SK-N-SH (cell line): ENCODE measurements at regions not wholly inside any gene's neighbourhood (a gene's known extent, or its start where the extent isn't known, plus 50 kb on each side); places are given as distances from the start of the nearest gene placed in this dataset.

Experiments
- CHD2 ChIP-seq: fragments of 150-350 bp; IDR thresholded peaks from 2 replicates; pipeline ENCODE4 v1.6.1; 2018; ENCODE audit warnings: low read length; ENCODE audit not compliant: partially characterized antibody
- EP300 ChIP-seq, 2 experiments: IDR thresholded peaks; 2 replicates each; pipeline versions ENCODE4 v1.4.0 to v1.6.1; 2012; ENCODE audit warnings: borderline replicate concordance in 1 of 2, low read depth in 1 of 2, low read length in 1 of 2
- FOXM1 ChIP-seq: IDR thresholded peaks from 2 replicates; pipeline ENCODE4 v1.4.0; 2012; ENCODE audit warnings: low read depth, mild to moderate bottlenecking
- GABPA ChIP-seq: IDR thresholded peaks from 2 replicates; pipeline ENCODE4 v1.4.0; 2012; ENCODE audit warnings: low read depth, mild to moderate bottlenecking
- MEF2A ChIP-seq: IDR thresholded peaks from 2 replicates; pipeline ENCODE4 v1.4.0; 2012; ENCODE audit warnings: low read depth, borderline replicate concordance
- POLR2AphosphoS5 ChIP-seq: IDR thresholded peaks from 2 replicates; pipeline ENCODE4 v1.6.1; 2012; ENCODE audit warnings: low read depth, low read length
- REST ChIP-seq: IDR thresholded peaks from 2 replicates; pipeline ENCODE4 v1.6.1; 2012; ENCODE audit warnings: mild to moderate bottlenecking, low read depth, low read length, moderate library complexity
- SIN3A ChIP-seq: IDR thresholded peaks from 2 replicates; pipeline ENCODE4 v1.6.1; 2012; ENCODE audit warnings: low read depth, mild to moderate bottlenecking, low read length, moderate library complexity, borderline replicate concordance
- TAF1 ChIP-seq: IDR thresholded peaks from 2 replicates; pipeline ENCODE4 v1.6.1; 2012; ENCODE audit warnings: low read depth, mild to moderate bottlenecking, low read length, moderate library complexity, borderline replicate concordance
- YY1 ChIP-seq: IDR thresholded peaks from 2 replicates; pipeline ENCODE4 v1.4.0; 2012; ENCODE audit warnings: low read depth, mild to moderate bottlenecking
- TF ChIP-seq, protein P1 (sequence below): fragments of 200-600 bp; sonication (generic); IDR thresholded peaks from 2 replicates; pipeline ENCODE4 v1.6.1; 2017; ENCODE audit warnings: antibody characterized with exemption, mild to moderate bottlenecking, moderate library complexity

GRCh38 chr5:63823583-63823982 is 138.7 kb downstream of the HTR1A start:
- TF ChIP-seq YY1 (no peak), REST (no peak), GABPA (no peak), FOXM1 (no peak), EP300 (IDR thresholded peaks at IDR 0.05; ENCODE audit: borderline replicate concordance in 1 of 2, low read depth in 1 of 2, low read length in 1 of 2) (no peak), SIN3A (no peak), TAF1 (no peak), MEF2A (no peak), POLR2AphosphoS5 (no peak), CHD2 (no peak)
- TF ChIP-seq, protein P1, sequence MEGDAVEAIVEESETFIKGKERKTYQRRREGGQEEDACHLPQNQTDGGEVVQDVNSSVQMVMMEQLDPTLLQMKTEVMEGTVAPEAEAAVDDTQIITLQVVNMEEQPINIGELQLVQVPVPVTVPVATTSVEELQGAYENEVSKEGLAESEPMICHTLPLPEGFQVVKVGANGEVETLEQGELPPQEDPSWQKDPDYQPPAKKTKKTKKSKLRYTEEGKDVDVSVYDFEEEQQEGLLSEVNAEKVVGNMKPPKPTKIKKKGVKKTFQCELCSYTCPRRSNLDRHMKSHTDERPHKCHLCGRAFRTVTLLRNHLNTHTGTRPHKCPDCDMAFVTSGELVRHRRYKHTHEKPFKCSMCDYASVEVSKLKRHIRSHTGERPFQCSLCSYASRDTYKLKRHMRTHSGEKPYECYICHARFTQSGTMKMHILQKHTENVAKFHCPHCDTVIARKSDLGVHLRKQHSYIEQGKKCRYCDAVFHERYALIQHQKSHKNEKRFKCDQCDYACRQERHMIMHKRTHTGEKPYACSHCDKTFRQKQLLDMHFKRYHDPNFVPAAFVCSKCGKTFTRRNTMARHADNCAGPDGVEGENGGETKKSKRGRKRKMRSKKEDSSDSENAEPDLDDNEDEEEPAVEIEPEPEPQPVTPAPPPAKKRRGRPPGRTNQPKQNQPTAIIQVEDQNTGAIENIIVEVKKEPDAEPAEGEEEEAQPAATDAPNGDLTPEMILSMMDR = no peak
